ENCODE measurements at regions not wholly inside any gene's neighbourhood (a gene's known extent, or its start where the extent isn't known, plus 50 kb on each side); places are given as distances from the start of the nearest gene placed in this dataset.

DNA sequence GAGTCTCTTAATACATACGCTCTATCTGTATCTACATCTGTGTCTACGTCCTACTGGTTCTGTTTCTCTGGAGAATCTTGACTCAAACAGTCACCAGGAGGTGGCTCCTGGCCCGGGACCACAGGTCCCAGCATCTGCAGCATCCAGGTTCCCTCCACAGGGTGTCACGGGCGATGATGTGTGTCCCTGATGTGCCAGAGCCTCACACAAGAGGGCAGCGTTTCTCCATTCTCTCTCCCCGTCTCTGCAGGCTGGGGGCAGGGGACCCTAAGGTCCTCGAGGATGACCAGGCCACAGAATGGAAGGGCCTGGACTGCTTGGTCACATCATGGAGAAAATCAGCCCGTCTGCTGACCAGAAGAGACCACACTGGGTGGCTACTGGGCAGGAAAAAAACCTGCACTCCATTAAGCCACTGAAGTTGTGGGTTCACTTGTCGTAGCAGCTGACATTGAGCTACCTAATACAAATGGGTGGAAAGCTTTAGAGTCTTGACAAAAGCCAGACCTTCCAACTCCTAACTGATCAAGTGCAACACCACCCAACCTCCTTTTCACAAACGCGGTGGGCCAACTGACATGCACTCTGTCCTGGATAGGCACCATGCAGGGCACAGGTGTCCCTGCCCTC, 392.5 kb downstream of the CTTN start:
- Histone ChIP-seq H3K9ac (ENCODE audit: low read length) (no peak overlapping the region), H3K27me3 (ENCODE audit: control insufficient read depth, insufficient read depth, low read length) (no peaks in the 10 kb centered on the region), H3K27ac (ENCODE audit: low read depth, low read length) (no peak overlapping the region), H3K4me3 (ENCODE audit: low read length) (no peak overlapping the region), H3K4me1 (ENCODE audit: control insufficient read depth, insufficient read depth, low read length) (no peaks in the 10 kb centered on the region), H3K36me3 (ENCODE audit: control insufficient read depth, insufficient read depth, low read length) (peaks cover 3% of the 10 kb centered on the region)

DNA sequence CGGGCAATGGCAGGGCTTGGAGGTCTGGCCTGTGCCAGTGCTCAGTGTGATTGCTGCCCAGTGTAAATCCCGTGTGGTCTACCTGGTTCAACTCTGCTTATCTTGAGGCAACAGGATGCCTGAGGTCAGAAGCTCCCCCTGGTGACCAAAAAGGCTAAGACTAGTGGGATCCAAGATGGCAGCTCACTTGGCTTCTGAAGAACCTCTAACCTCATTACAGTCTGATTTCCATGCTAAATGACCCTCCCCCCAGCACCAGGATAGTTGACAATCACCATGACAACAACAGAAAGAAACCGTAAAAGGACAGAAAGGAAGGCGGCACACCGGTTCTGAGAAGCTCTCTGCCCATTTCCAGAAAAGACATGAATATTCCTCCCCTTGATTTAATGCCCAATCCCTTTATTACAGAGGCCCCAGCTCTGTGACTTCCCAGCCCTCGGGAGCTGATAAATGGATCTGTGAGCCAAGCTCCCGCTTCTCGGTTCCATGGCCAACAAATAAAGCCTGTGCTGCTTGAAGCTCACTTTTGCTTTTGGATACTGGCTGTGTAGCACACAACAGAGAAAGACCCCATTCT, 398.4 kb downstream of the CTTN start:
- Histone ChIP-seq H3K4me3 (ENCODE audit: low read length) (no peak overlapping the region), H3K27me3 (ENCODE audit: control insufficient read depth, insufficient read depth, low read length) (no peaks in the 10 kb centered on the region), H3K27ac (ENCODE audit: low read depth, low read length) (no peak overlapping the region), H3K4me1 (ENCODE audit: control insufficient read depth, insufficient read depth, low read length) (no peaks in the 10 kb centered on the region), H3K9ac (ENCODE audit: low read length) (no peak overlapping the region), H3K36me3 (ENCODE audit: control insufficient read depth, insufficient read depth, low read length) (no peaks in the 10 kb centered on the region)

DNA sequence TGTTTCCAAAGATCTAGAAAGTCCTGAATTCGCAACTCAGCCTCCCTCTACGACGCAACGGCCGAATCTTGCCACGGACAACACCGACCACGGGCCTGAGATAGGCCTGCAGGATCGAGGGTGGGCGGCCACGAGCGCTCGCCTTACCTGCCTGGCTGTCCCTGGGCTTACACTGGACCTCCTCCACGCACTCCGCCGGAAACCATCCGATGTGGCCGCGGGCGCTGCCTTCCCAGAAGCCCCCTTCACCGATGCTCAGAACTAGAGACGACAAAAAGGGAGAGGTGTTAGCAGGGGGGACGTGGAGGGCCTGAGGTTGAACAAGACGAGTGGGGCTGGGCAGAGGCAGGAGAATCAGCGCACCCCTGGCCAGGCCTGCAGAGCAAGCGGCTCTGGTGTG, 400.0 kb downstream of the CTTN start:
- no peak overlapping the region for H3K27ac ChIP-seq (ENCODE audit: low read depth, low read length)
- no peaks in the 10 kb centered on the region for H3K36me3 ChIP-seq (ENCODE audit: control insufficient read depth, insufficient read depth, low read length)
- H3K9ac ChIP-seq (ENCODE audit: low read length): no peak overlapping the region
- H3K27me3 ChIP-seq (ENCODE audit: control insufficient read depth, insufficient read depth, low read length): no peaks in the 10 kb centered on the region
- H3K4me1 ChIP-seq (ENCODE audit: control insufficient read depth, insufficient read depth, low read length): no peaks in the 10 kb centered on the region
- no peak overlapping the region for H3K4me3 ChIP-seq (ENCODE audit: low read length)

DNA sequence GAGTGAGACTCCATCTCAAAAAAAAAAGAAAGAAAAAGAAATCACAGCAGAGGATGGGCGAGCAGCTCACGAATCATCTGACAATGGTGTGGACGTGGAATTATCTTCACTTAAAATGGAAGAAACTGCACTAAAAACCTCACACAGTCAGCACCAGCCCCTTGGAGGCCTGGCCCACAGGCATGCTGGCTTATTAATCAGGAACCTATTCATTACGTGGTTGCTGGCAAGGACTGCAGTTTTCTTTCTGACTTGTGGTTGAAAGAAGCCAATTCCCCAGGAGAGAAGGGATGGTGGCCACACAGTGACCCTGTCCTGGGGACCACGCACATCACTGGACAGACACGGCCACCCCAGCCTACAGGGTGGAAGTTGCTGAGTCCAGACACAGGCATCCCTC, 401.1 kb downstream of the CTTN start:
- H3K27me3 ChIP-seq (ENCODE audit: control insufficient read depth, insufficient read depth, low read length): no peaks in the 10 kb centered on the region
- H3K36me3 ChIP-seq (ENCODE audit: control insufficient read depth, insufficient read depth, low read length): no peaks in the 10 kb centered on the region
- H3K4me3 ChIP-seq (ENCODE audit: low read length): no peak overlapping the region
- H3K4me1 ChIP-seq (ENCODE audit: control insufficient read depth, insufficient read depth, low read length): no peaks in the 10 kb centered on the region
- H3K27ac ChIP-seq (ENCODE audit: low read depth, low read length): no peak overlapping the region
- H3K9ac ChIP-seq (ENCODE audit: low read length): no peak overlapping the region

DNA sequence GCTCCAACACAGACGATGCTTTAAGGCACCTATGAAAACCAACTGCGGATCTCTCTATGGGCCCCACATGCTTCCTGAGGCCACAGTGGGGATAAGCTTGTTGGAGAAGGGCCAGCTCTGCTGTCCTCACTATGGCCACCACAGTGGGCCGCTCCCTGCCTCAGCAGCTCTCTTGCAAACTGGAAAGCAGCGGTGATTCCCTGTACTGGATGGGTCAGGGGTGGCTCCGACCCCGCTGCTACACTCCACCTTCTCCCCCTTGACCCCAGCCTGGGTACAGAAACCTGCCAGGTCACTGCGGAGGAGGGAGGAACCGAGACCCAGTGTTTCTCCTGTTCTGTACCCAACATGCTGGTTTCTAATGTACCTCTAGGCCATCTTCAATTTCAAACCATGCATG, 403.9 kb downstream of the CTTN start:
- no peaks in the 10 kb centered on the region for H3K4me1 ChIP-seq (ENCODE audit: control insufficient read depth, insufficient read depth, low read length)
- H3K27ac ChIP-seq (ENCODE audit: low read depth, low read length): no peak overlapping the region
- H3K36me3 ChIP-seq (ENCODE audit: control insufficient read depth, insufficient read depth, low read length): no peaks in the 10 kb centered on the region
- no peak overlapping the region for H3K4me3 ChIP-seq (ENCODE audit: low read length)
- H3K27me3 ChIP-seq (ENCODE audit: control insufficient read depth, insufficient read depth, low read length): no peaks in the 10 kb centered on the region
- no peak overlapping the region for H3K9ac ChIP-seq (ENCODE audit: low read length)

DNA sequence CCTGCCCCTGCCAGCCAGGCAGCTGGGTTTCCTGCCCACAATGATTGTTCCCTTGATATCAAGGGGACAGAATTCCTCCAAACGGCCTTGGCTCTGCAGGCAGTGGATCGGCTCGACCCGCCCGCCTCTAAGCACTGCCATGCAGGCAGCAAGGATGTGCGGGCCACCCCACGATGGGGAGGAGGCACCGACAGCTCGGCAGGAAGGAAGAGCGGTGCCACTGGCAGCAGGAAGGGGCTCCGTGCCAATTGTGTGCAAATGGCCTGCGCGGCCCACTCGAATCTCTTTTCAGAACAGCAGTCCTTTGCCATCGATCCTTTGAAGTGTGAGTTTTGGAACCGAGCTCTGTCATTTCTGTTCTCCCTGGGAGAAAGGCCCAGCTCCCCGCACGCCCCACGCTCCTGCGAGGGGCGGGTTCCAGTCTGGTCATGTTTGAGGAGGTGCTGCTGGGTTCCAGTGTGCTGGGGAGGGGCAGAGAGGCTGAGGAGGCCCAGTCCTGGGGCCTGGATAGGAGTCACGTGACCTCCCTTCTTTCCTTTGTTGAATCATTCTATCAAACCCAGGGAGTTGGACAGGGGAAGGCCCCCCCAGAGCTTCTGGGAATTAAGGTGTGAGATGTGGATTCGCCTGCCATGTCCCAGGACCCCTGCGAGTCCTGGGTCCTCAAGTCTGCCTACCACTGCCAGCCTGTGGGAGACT, 406.0 kb downstream of the CTTN start:
- Histone ChIP-seq H3K27me3 (ENCODE audit: control insufficient read depth, insufficient read depth, low read length) (no peaks in the 10 kb centered on the region), H3K27ac (ENCODE audit: low read depth, low read length) (no peak overlapping the region), H3K4me3 (ENCODE audit: low read length) (no peak overlapping the region), H3K4me1 (ENCODE audit: control insufficient read depth, insufficient read depth, low read length) (no peaks in the 10 kb centered on the region), H3K36me3 (ENCODE audit: control insufficient read depth, insufficient read depth, low read length) (no peaks in the 10 kb centered on the region), H3K9ac (ENCODE audit: low read length) (no peak overlapping the region)

DNA sequence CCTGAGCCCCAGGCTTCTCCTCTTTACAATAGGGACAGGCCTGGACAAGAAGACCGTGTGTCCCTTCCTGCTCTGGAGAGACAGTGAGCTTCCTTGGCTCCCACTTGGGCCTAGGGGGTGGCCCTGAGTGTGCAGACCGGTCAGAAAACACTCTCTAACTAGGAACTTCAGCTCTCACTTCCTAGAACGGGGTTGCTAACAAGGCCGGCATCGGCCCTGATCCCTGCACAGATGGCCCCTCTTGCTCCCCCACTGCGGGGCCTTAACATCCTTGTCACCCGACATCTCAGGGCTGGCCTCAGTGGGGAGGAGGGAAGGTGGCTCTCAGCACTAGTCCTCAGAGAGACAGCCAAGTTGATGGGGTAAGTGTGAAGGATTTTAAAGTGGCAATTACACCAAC, 406.9 kb downstream of the CTTN start:
- Histone ChIP-seq H3K4me3 (ENCODE audit: low read length) (no peak overlapping the region), H3K27me3 (ENCODE audit: control insufficient read depth, insufficient read depth, low read length) (no peaks in the 10 kb centered on the region), H3K9ac (ENCODE audit: low read length) (no peak overlapping the region), H3K36me3 (ENCODE audit: control insufficient read depth, insufficient read depth, low read length) (no peaks in the 10 kb centered on the region), H3K4me1 (ENCODE audit: control insufficient read depth, insufficient read depth, low read length) (no peaks in the 10 kb centered on the region), H3K27ac (ENCODE audit: low read depth, low read length) (no peak overlapping the region)

DNA sequence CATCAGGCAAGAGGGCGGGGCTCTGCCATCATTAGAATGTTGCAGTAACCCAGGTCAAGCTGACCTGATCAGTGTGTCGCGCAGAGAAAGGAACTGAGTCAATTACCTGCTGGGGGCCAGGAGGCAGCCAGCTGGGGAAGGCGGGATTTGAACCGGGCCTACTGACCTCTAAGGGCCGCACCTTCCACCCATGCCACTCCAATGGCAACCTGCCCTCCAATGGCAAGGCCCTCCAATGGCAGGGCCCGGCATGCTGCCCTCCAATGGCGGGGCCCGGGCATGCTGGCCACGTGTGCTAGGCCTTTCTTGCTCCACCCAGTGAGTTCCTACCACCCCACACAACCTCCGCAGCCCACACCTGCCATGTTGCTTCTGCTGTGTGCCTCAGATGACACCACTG, 407.6 kb downstream of the CTTN start:
- no peaks in the 10 kb centered on the region for H3K27me3 ChIP-seq (ENCODE audit: control insufficient read depth, insufficient read depth, low read length)
- no peak overlapping the region for H3K27ac ChIP-seq (ENCODE audit: low read depth, low read length)
- no peak overlapping the region for H3K9ac ChIP-seq (ENCODE audit: low read length)
- H3K36me3 ChIP-seq (ENCODE audit: control insufficient read depth, insufficient read depth, low read length): no peaks in the 10 kb centered on the region
- H3K4me1 ChIP-seq (ENCODE audit: control insufficient read depth, insufficient read depth, low read length): no peaks in the 10 kb centered on the region
- H3K4me3 ChIP-seq (ENCODE audit: low read length): no peak overlapping the region

DNA sequence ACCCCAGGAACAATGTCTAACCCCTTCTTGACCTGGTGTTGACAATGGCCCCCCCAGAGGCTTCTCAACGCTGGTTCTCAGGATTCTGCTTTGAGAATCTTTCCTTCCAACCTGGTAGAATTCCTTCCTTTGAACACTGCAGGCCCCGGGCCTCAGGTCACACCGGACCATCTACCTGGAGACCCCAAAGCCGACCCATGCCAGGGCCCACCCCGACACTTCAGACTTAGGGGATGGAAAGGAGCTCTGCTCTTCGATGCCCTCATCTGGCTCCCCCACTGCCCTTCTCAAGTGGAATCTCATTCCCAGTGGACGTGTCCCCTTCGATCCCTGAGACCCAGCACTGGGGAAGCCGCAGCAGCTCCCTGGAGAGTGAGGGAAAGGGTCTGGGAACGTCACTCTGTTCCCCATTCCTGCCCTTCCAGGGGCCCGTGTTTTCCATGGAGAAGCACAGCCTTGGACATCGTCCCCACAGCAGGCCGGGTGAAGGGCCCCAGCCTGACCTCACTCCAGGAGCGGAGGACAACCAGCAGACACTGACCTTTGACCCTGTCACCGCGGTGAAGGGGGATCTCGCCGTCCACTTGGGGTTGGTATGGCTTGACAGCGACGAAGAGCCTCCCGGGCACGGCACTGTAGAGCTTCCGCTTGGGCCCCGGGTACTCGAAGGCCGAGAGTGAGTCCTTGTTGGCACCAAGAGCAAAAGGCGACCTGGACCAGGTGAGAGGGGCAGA, 408.3 kb downstream of the CTTN start:
- H3K36me3 ChIP-seq (ENCODE audit: control insufficient read depth, insufficient read depth, low read length): no peaks in the 10 kb centered on the region

DNA sequence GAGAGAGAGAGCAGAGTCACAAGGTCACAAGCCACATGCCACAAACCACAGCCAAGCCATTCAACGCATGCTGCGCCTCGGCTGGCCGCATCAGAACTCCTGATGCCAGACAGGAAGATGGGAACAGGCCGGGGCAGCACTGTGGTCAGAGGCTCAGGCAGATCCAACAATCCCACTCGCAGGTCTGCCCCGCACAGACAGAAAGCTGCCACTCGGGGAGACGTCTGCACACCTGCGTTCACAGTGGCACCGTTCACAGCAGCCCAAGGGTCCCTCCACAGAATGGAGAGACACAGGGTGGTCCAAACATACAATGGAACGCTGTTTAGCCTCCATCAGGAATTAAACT, 408.8 kb downstream of the CTTN start:
- no peaks in the 10 kb centered on the region for H3K36me3 ChIP-seq (ENCODE audit: control insufficient read depth, insufficient read depth, low read length)
- H3K27ac ChIP-seq (ENCODE audit: low read depth, low read length): no peak overlapping the region
- H3K4me3 ChIP-seq (ENCODE audit: low read length): no peak overlapping the region
- no peak overlapping the region for H3K9ac ChIP-seq (ENCODE audit: low read length)
- H3K4me1 ChIP-seq (ENCODE audit: control insufficient read depth, insufficient read depth, low read length): no peaks in the 10 kb centered on the region
- no peaks in the 10 kb centered on the region for H3K27me3 ChIP-seq (ENCODE audit: control insufficient read depth, insufficient read depth, low read length)

More for the DNA sequence above, 408.3 kb downstream of the CTTN start:
- H3K4me1 ChIP-seq (ENCODE audit: control insufficient read depth, insufficient read depth, low read length): no peaks in the 10 kb centered on the region
- no peak overlapping the region for H3K27ac ChIP-seq (ENCODE audit: low read depth, low read length)
- no peaks in the 10 kb centered on the region for H3K27me3 ChIP-seq (ENCODE audit: control insufficient read depth, insufficient read depth, low read length)
- H3K4me3 ChIP-seq (ENCODE audit: low read length): no peak overlapping the region
- no peak overlapping the region for H3K9ac ChIP-seq (ENCODE audit: low read length)

DNA sequence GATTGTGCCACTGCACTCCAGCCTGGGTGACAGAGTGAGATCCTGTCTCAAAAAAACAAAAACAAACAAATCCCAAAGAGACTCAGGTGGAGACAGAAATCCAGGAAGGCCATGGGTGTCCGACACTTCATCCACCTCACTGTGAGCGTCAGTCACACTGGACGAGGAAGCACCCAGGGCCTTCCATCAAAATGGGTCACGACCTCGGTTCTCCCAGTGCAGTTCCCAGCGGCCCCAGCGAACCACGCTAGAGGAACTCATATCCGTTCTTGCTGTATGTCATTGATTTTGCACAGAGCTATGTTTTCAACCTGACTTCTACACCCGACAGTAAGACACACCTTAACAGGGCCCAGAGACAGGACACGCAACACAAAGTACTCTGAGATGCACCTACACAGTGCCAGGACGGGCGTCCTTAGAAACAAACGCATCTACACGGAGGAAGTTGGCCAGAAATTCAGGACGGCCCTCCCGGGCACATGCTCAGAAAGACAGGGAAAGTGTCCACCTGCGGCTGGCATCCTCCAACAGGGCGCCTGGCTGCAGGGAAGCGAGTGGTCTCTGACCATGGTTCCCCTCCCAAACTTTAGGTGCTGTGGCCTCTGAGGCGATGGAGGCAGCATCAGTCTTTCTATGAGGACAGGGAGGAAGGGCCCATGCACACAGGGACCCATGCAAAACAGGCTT, 410.5 kb downstream of the CTTN start:
- H3K4me1 ChIP-seq (ENCODE audit: control insufficient read depth, insufficient read depth, low read length): no peaks in the 10 kb centered on the region
- H3K4me3 ChIP-seq (ENCODE audit: low read length): no peak overlapping the region
- H3K27ac ChIP-seq (ENCODE audit: low read depth, low read length): no peak overlapping the region
- no peak overlapping the region for H3K9ac ChIP-seq (ENCODE audit: low read length)
- no peaks in the 10 kb centered on the region for H3K27me3 ChIP-seq (ENCODE audit: control insufficient read depth, insufficient read depth, low read length)
- peaks cover 2% of the 10 kb centered on the region for H3K36me3 ChIP-seq (ENCODE audit: control insufficient read depth, insufficient read depth, low read length)

DNA sequence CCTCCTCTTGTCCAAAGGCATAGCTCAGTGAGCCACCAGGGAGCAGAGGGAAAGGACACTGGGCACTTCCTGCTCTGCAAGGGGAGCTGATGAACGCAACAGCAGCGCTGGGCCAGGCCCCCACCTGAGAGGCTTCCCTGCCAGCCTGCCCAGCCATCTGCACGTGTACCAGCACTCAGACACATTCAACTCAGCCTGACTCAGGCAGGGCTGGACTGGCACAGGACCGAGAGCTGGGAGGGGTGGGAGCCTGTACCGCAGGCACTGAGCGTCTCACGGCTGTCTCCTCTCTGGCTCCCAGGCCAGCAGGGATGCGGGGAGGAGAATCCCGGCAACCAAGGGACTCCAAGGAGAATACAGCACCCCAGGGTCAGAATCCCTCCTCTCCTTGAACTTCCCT, 411.8 kb downstream of the CTTN start:
- Histone ChIP-seq H3K4me3 (ENCODE audit: low read length) (no peak overlapping the region), H3K36me3 (ENCODE audit: control insufficient read depth, insufficient read depth, low read length) (peaks cover 2% of the 10 kb centered on the region), H3K9ac (ENCODE audit: low read length) (no peak overlapping the region), H3K4me1 (ENCODE audit: control insufficient read depth, insufficient read depth, low read length) (no peaks in the 10 kb centered on the region), H3K27me3 (ENCODE audit: control insufficient read depth, insufficient read depth, low read length) (no peaks in the 10 kb centered on the region), H3K27ac (ENCODE audit: low read depth, low read length) (no peak overlapping the region)

Data from rectal smooth muscle tissue (tissue), 1 donor.